K562 (cell line): ENCODE measurements at regions not wholly inside any gene's neighbourhood (a gene's known extent, or its start where the extent isn't known, plus 50 kb on each side); places are given as distances from the start of the nearest gene placed in this dataset.

Experiments used
- BCOR ChIP-seq: fragments of 450-650 bp; IDR thresholded peaks from 2 replicates; pipeline ENCODE4 v1.6.1; 2016
- CCNT2 ChIP-seq: IDR thresholded peaks from 2 replicates; pipeline ENCODE4 v1.6.1; 2011; ENCODE audit warnings: borderline replicate concordance, low read depth, mild to moderate bottlenecking, moderate library complexity, mixed read lengths, low read length; ENCODE audit not compliant: insufficient read length; ENCODE audit errors: extremely low read depth
- CEBPB ChIP-seq: fragments of 450-650 bp; IDR thresholded peaks from 2 replicates; pipeline ENCODE4 v1.6.1; 2016; ENCODE audit warnings: missing genetic modification characterization, missing compliant biosample characterization
- CTCF ChIP-seq, 3 experiments: IDR thresholded peaks in 2 of 3; conservative IDR thresholded peaks in 1 of 3; 2 replicates each; pipeline ENCODE4 v1.5.1; 2011 to 2012; ENCODE audit warnings: low read length in 3 of 3, mild to moderate bottlenecking in 3 of 3, control low read depth in 2 of 3, improper control_type of control experiment in 1 of 3, inconsistent platforms in 1 of 3, low read depth in 1 of 3, mixed read lengths in 1 of 3, moderate library complexity in 1 of 3; ENCODE audit not compliant: insufficient read depth in 2 of 3
- ESRRA ChIP-seq: fragments of 450-650 bp; IDR thresholded peaks from 2 replicates; pipeline ENCODE4 v1.6.1; 2014; ENCODE audit warnings: low read depth, mild to moderate bottlenecking, moderate library complexity, borderline replicate concordance
- MTA1 ChIP-seq: fragments of 450-650 bp; IDR thresholded peaks from 2 replicates; pipeline ENCODE4 v1.6.1; 2017; ENCODE audit warnings: borderline replicate concordance
- NONO ChIP-seq, 2 experiments: fragments of 200-400 bp in 1 of 2; fragments of 450-650 bp in 1 of 2; formaldehyde crosslinking in 1 of 2; IDR thresholded peaks; 2 replicates each; pipeline ENCODE4 v1.6.1; 2017; ENCODE audit warnings: low read depth in 2 of 2, mild to moderate bottlenecking in 2 of 2, moderate library complexity in 2 of 2, low read length in 1 of 2
- POLR2A ChIP-seq: fragments of 450-650 bp; conservative IDR thresholded peaks from 2 replicates; pipeline ENCODE4 v1.6.1; 2016
- RCOR1 ChIP-seq, 2 experiments: IDR thresholded peaks; 2 replicates each; pipeline ENCODE4 v1.6.1; 2012; ENCODE audit warnings: low read depth in 2 of 2, low read length in 2 of 2, borderline replicate concordance in 1 of 2, improper control_type of control experiment in 1 of 2
- REST ChIP-seq, 2 experiments: fragments of 450-650 bp; formaldehyde crosslinking in 1 of 2; IDR thresholded peaks; 2 replicates each; pipeline versions ENCODE4 v1.4.0 to v1.6.1; 2014 to 2020; ENCODE audit warnings: mild to moderate bottlenecking in 2 of 2, borderline replicate concordance in 1 of 2, low read depth in 1 of 2
- ZC3H11A ChIP-seq: IDR thresholded peaks from 2 replicates; pipeline ENCODE4 v1.6.1; 2012; ENCODE audit warnings: low read depth, low read length, improper control_type of control experiment
- ZNF311 ChIP-seq: fragments of 250-450 bp; sonication (Bioruptor Pico); IDR thresholded peaks from 2 replicates; pipeline ENCODE4 v1.4.0; 2020; ENCODE audit warnings: mild to moderate bottlenecking, moderate library complexity
- ZNF347 ChIP-seq: fragments of 450-650 bp; formaldehyde crosslinking; IDR thresholded peaks from 2 replicates; pipeline ENCODE4 v1.4.0; 2020; ENCODE audit warnings: low read depth, mild to moderate bottlenecking, moderate library complexity
- ZNF76 ChIP-seq: fragments of 250-450 bp; sonication (Bioruptor Pico); IDR thresholded peaks from 2 replicates; pipeline ENCODE4 v1.4.0; 2020; ENCODE audit warnings: mild to moderate bottlenecking, moderate library complexity, borderline replicate concordance

DNA sequence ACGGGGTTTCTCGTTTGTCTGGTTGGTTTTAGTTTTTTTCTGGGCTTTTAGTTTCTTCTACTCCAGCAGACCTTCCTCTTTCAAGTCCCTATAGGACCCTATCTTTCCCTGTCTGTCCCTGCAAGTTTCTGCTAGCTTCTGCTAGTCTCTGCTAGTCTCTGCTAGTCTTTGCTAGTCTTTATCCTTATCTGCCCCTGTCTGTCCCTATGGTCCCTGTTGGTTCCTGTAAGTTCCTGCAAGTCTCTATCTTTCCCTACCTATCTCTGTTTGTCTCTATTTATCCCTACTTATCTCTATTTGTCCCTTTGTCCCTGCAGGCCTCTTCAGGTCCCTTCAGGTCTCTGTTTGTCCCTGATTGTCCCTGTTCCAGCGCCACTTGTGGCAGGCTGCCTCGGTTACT, 81.5 kb upstream of the PLEKHG7 start:
- TF ChIP-seq BCOR = no peak
- no peak for TF ChIP-seq CTCF (IDR thresholded peaks at IDR 0.05 in 2 of 3, conservative IDR thresholded peaks at IDR 0.05 in 1 of 3; ENCODE audit: insufficient read depth in 2 of 3, low read depth in 1 of 3, low read length in 3 of 3)
- TF ChIP-seq ZNF347 (CRISPR knock-in tag) = no peak
- TF ChIP-seq REST (IDR thresholded peaks at IDR 0.05; ENCODE audit: borderline replicate concordance) = peak; percentile 43; the same call in 1 of the 2 replicates
- TF ChIP-seq REST (CRISPR knock-in tag; IDR thresholded peaks at IDR 0.05; ENCODE audit: low read depth) = no peak
- no peak for TF ChIP-seq ZNF76 (CRISPR knock-in tag)
- TF ChIP-seq ZNF311 = no peak
- no peak for TF ChIP-seq CCNT2
- no peak for TF ChIP-seq ZC3H11A
- TF ChIP-seq RCOR1 (IDR thresholded peaks at IDR 0.05; ENCODE audit: borderline replicate concordance in 1 of 2, low read depth in 2 of 2, low read length in 2 of 2) = no peak
- TF ChIP-seq CEBPB (tag) = no peak
- no peak for TF ChIP-seq ESRRA
- TF ChIP-seq MTA1 = no peak
- no peak for TF ChIP-seq NONO (IDR thresholded peaks at IDR 0.05; ENCODE audit: low read depth in 2 of 2, low read length in 1 of 2)
- no peak for TF ChIP-seq POLR2A
